Neural progenitor cell (in vitro differentiated cells): ENCODE measurements at regions not wholly inside any gene's neighbourhood (a gene's known extent, or its start where the extent isn't known, plus 50 kb on each side); places are given as distances from the start of the nearest gene placed in this dataset.

ENCODE experiments used
- DNase-seq: peaks from one replicate; pipeline ENCODE4 v3.0.0-alpha.2; 2016; ENCODE audit warnings: low spot score
- H2AFZ ChIP-seq: fragments of 200-600 bp; sonication (generic); replicated peaks from 2 replicates; pipeline ENCODE4 v1.6.1; 2016; ENCODE audit warnings: antibody characterized with exemption
- H3F3A ChIP-seq: fragments of 200-600 bp; sonication (generic); 2 replicates; pipeline ENCODE4 v1.6.1; 2016; ENCODE audit warnings: antibody characterized with exemption, low read depth
- H3K27ac ChIP-seq: fragments of 200-600 bp; sonication (generic); 2 replicates; pipeline ENCODE4 v1.5.1; 2016; ENCODE audit warnings: mild to moderate bottlenecking
- H3K27me3 ChIP-seq: fragments of 200-600 bp; sonication (generic); 2 replicates; pipeline ENCODE4 v1.6.1; 2016; ENCODE audit warnings: mild to moderate bottlenecking, moderate library complexity
- H3K36me3 ChIP-seq: fragments of 200-600 bp; sonication (generic); 2 replicates; pipeline ENCODE4 v1.5.1; 2016
- H3K4me1 ChIP-seq: fragments of 200-600 bp; sonication (generic); 2 replicates; pipeline ENCODE4 v1.6.1; 2016; ENCODE audit warnings: mixed run types
- H3K4me2 ChIP-seq: fragments of 200-600 bp; sonication (generic); 2 replicates; pipeline ENCODE4 v1.6.1; 2016
- H3K4me3 ChIP-seq: fragments of 200-600 bp; sonication (generic); 2 replicates; pipeline ENCODE4 v1.5.1; 2016
- H3K79me2 ChIP-seq: fragments of 200-600 bp; sonication (generic); 2 replicates; pipeline ENCODE4 v1.6.1; 2016; ENCODE audit warnings: low read depth
- H3K9ac ChIP-seq: fragments of 200-600 bp; sonication (generic); 2 replicates; pipeline ENCODE4 v1.6.1; 2016
- H3K9me3 ChIP-seq: fragments of 200-600 bp; sonication (generic); 2 replicates; pipeline ENCODE4 v1.5.1; 2016; ENCODE audit warnings: low read depth
- H4K20me1 ChIP-seq: fragments of 200-600 bp; sonication (generic); 2 replicates; pipeline ENCODE4 v1.6.1; 2016; ENCODE audit warnings: low read depth
- H3K27ac Mint-ChIP-seq: 3 replicates; pipeline ENCODE4 v1.8.0; 2021; ENCODE audit warnings: mixed read lengths
- H3K27me3 Mint-ChIP-seq: 2 replicates; pipeline ENCODE4 v1.8.0; 2022; ENCODE audit warnings: low read depth, mild to moderate bottlenecking, inconsistent platforms, moderate library complexity, mixed read lengths; ENCODE audit not compliant: insufficient read depth
- H3K36me3 Mint-ChIP-seq: 3 replicates; pipeline ENCODE4 v1.8.0; 2021; ENCODE audit warnings: mixed read lengths
- H3K4me1 Mint-ChIP-seq: 3 replicates; pipeline ENCODE4 v1.8.0; 2021; ENCODE audit warnings: mixed read lengths
- H3K4me3 Mint-ChIP-seq: 3 replicates; pipeline ENCODE4 v1.8.0; 2021; ENCODE audit warnings: mild to moderate bottlenecking, moderate library complexity, mixed read lengths
- H3K9me3 Mint-ChIP-seq: 3 replicates; pipeline ENCODE4 v1.8.0; 2020; ENCODE audit warnings: mixed read lengths
- CTCF ChIP-seq: fragments of 200-600 bp; sonication (generic); IDR thresholded peaks from 2 replicates; pipeline ENCODE4 v1.5.1; 2017; ENCODE audit warnings: antibody characterized with exemption, mild to moderate bottlenecking
- EZH2 ChIP-seq: fragments of 200-600 bp; sonication (generic); IDR thresholded peaks from 2 replicates; pipeline ENCODE4 v1.6.1; 2017; ENCODE audit warnings: antibody characterized with exemption, mild to moderate bottlenecking, moderate library complexity
- EZH2phosphoT487 ChIP-seq: fragments of 200-600 bp; sonication (generic); IDR thresholded peaks from 2 replicates; pipeline ENCODE4 v1.6.1; 2017; ENCODE audit warnings: antibody characterized with exemption

- H3K4me3 Mint-ChIP-seq, result no peak overlapping the region
- Histone ChIP-seq H3K4me2 (no peak overlapping the region), H3K27me3 (peaks cover 36% of the 10 kb centered on the region), H3K27ac (no peak overlapping the region), H3K9ac (no peak overlapping the region), H3K4me3 (no peak overlapping the region), H3K4me1 (peaks cover 8% of the 10 kb centered on the region), H2AFZ (no peak overlapping the region), H3F3A (peaks cover 15% of the 10 kb centered on the region), H3K36me3 (no peaks in the 10 kb centered on the region), H4K20me1 (no peaks in the 10 kb centered on the region), H3K79me2 (no peaks in the 10 kb centered on the region), H3K9me3 (no peaks in the 10 kb centered on the region)
- H3K9me3 Mint-ChIP-seq, result peaks cover 9% of the 10 kb centered on the region
- DNase-seq, result no peak
- H3K36me3 Mint-ChIP-seq, result no peaks in the 10 kb centered on the region
- peaks cover 6% of the 10 kb centered on the region for H3K27me3 Mint-ChIP-seq
- no peak overlapping the region for H3K27ac Mint-ChIP-seq
- TF ChIP-seq CTCF, result no peak
- no peak for TF ChIP-seq EZH2phosphoT487
- no peak for TF ChIP-seq EZH2
- H3K4me1 Mint-ChIP-seq, result peaks cover 7% of the 10 kb centered on the region
Measured at GRCh38 chr12:3418609-3419390, 72.2 kb upstream of the PRMT8 start.

DNA sequence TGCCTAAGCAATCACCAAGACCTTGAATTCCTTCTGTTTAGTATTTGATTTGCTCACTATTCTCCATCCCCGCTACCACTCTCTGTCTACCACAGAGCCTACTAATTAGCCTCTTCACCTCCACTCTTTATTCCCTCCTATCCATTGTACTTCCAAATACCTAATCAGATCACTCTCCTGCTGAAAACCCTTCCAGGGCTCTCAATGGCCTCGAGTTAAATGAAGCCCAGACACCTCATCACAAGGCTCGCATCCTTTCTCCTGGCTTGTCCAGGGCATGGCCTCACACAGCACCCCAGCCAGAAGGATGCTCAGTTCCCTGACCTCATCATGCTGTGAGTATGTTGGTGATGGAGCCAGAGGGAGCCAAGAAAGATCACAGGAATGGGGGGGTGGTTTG lies 71.4 kb upstream of the PRMT8 start:
- Mint-ChIP-seq H3K9me3 (peaks cover 9% of the 10 kb centered on the region), H3K4me1 (peaks cover 7% of the 10 kb centered on the region), H3K27me3 (peaks cover 6% of the 10 kb centered on the region), H3K36me3 (no peaks in the 10 kb centered on the region), H3K4me3 (no peak overlapping the region), H3K27ac (no peak overlapping the region)
- Histone ChIP-seq H3K27ac (no peak overlapping the region), H3K27me3 (peaks cover 36% of the 10 kb centered on the region), H3K79me2 (no peaks in the 10 kb centered on the region), H3K9me3 (no peaks in the 10 kb centered on the region), H3F3A (peaks cover 15% of the 10 kb centered on the region), H3K4me1 (peaks cover 8% of the 10 kb centered on the region), H3K36me3 (no peaks in the 10 kb centered on the region), H2AFZ (no peak overlapping the region), H3K4me3 (no peak overlapping the region), H3K9ac (no peak overlapping the region), H3K4me2 (no peak overlapping the region), H4K20me1 (no peaks in the 10 kb centered on the region)
- peak; percentile 63 for DNase-seq
- TF ChIP-seq EZH2 (no peak), EZH2phosphoT487 (peak; percentile 54), CTCF (no peak)

GRCh38 chr12:3420693-3421092 lies 70.3 kb upstream of the PRMT8 start:
- no peaks in the 10 kb centered on the region for H4K20me1 ChIP-seq
- H3K9me3 ChIP-seq, result no peaks in the 10 kb centered on the region
- no peaks in the 10 kb centered on the region for H3K36me3 Mint-ChIP-seq
- H3K4me3 Mint-ChIP-seq, result no peak overlapping the region
- H3K4me1 Mint-ChIP-seq, result peaks cover 7% of the 10 kb centered on the region
- peaks cover 3% of the 10 kb centered on the region for H3K9me3 Mint-ChIP-seq
- H3K4me1 ChIP-seq, result peaks cover 8% of the 10 kb centered on the region
- no peak for DNase-seq
- no peak overlapping the region for H3K27ac Mint-ChIP-seq
- no peak overlapping the region for H3K4me2 ChIP-seq
- peaks cover 36% of the 10 kb centered on the region for H3K27me3 ChIP-seq
- H3K36me3 ChIP-seq, result no peaks in the 10 kb centered on the region
- peaks cover 6% of the 10 kb centered on the region for H3K27me3 Mint-ChIP-seq
- no peaks in the 10 kb centered on the region for H3K79me2 ChIP-seq
- H3K27ac ChIP-seq, result no peak overlapping the region
- H3K9ac ChIP-seq, result no peak overlapping the region
- no peak for TF ChIP-seq EZH2
- TF ChIP-seq CTCF, result no peak
- TF ChIP-seq EZH2phosphoT487, result no peak
- peaks cover 15% of the 10 kb centered on the region for H3F3A ChIP-seq
- no peak overlapping the region for H3K4me3 ChIP-seq
- no peak overlapping the region for H2AFZ ChIP-seq
